ENCODE measurements at regions not wholly inside any gene's neighbourhood (a gene's known extent, or its start where the extent isn't known, plus 50 kb on each side); places are given as distances from the start of the nearest gene placed in this dataset.
"Not testable (repeated sequence)": the region's sequence is repeated elsewhere in the genome, so short reads cannot be mapped to it uniquely, and the experiment has no call there.

- DNase-seq, result no peak
These were observed 350.9 kb downstream of the S1PR1 start for GRCh38 chr1:101587741-101588140.

- no peak for DNase-seq
These were observed 351.9 kb downstream of the S1PR1 start for GRCh38 chr1:101588677-101589076.

- no peak for DNase-seq
These were observed 356.0 kb downstream of the S1PR1 start for GRCh38 chr1:101592845-101593244.

- DNase-seq, result no peak
These were observed 359.1 kb downstream of the S1PR1 start for GRCh38 chr1:101595881-101596374.

- not testable (repeated sequence) for DNase-seq
These were observed 363.8 kb downstream of the S1PR1 start for GRCh38 chr1:101600615-101601014.

GRCh38 chr1:101603726-101604125, 366.9 kb downstream of the S1PR1 start:
- DNase-seq, result no peak

GRCh38 chr1:101605878-101606277, 369.1 kb downstream of the S1PR1 start:
- DNase-seq, result no peak

- DNase-seq, result no peak
These were observed 376.7 kb downstream of the S1PR1 start for GRCh38 chr1:101613546-101613945.

GRCh38 chr1:101618900-101619299, 377.8 kb downstream of the OLFM3 start:
- no peak for DNase-seq

- no peak for DNase-seq
These were observed 364.0 kb downstream of the OLFM3 start for GRCh38 chr1:101632548-101633272.

GRCh38 chr1:101645810-101646209, 350.9 kb downstream of the OLFM3 start:
- DNase-seq, result no peak

GRCh38 chr1:101652484-101652883, 344.2 kb downstream of the OLFM3 start:
- DNase-seq, result no peak

- peak; percentile 6 to 69 for DNase-seq
These were observed 343.2 kb downstream of the OLFM3 start for GRCh38 chr1:101653482-101653946.

- no peak for DNase-seq
These were observed 332.0 kb downstream of the OLFM3 start for GRCh38 chr1:101664726-101665125.

- DNase-seq, result no peak
These were observed 329.0 kb downstream of the OLFM3 start for GRCh38 chr1:101667761-101668160.

GRCh38 chr1:101683136-101683535, 313.6 kb downstream of the OLFM3 start:
- DNase-seq, result no peak

GRCh38 chr1:101683561-101683960, 313.2 kb downstream of the OLFM3 start:
- DNase-seq, result no peak

GRCh38 chr1:101697072-101697471, 299.7 kb downstream of the OLFM3 start:
- no peak for DNase-seq

GRCh38 chr1:101698681-101699080, 298.0 kb downstream of the OLFM3 start:
- DNase-seq, result no peak

GRCh38 chr1:101704895-101705294, 291.8 kb downstream of the OLFM3 start:
- DNase-seq, result peak; percentile 19 to 41

- DNase-seq, result no peak
These were observed 290.4 kb downstream of the OLFM3 start for GRCh38 chr1:101706366-101706765.

GRCh38 chr1:101709721-101710120, 287.0 kb downstream of the OLFM3 start:
- DNase-seq, result no peak

GRCh38 chr1:101713760-101714159, 283.0 kb downstream of the OLFM3 start:
- no peak for DNase-seq

- no peak for DNase-seq
These were observed 273.3 kb downstream of the OLFM3 start for GRCh38 chr1:101723415-101723814.

GRCh38 chr1:101728029-101728428, 268.7 kb downstream of the OLFM3 start:
- DNase-seq, result peak in 1 of 2 experiments; percentile 9
